ENCODE measurements at regions not wholly inside any gene's neighbourhood (a gene's known extent, or its start where the extent isn't known, plus 50 kb on each side); places are given as distances from the start of the nearest gene placed in this dataset.

DNA sequence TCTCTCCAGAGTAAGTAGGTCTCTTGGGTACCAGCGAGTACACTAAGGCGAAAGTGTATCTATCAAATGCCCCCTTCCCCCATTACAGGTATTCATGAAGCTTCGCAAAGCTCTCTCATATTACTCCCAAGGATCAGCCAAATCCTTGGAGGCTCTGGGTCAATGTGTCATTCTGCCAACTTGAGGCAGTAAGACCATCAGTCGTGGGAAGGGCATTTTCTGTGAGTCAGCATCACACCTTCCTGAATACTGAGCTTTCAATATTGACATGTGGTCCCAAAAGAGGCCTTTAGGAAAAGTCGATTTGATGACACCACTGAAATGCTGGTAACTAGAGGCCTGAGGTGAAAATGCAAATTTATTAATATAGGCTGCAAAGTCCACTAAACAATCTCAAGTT lies 323.9 kb downstream of the LRIG3 start:
- TF ChIP-seq TEAD4 (IDR thresholded peaks at IDR 0.05) (no peak), EGR1 (IDR thresholded peaks at IDR 0.05) (no peak), YY1 (IDR thresholded peaks at IDR 0.05; ENCODE audit: low read depth) (no peak), ZBTB7A (IDR thresholded peaks at IDR 0.05; ENCODE audit: low read depth) (no peak), FOXM1 (IDR thresholded peaks at IDR 0.05; ENCODE audit: borderline replicate concordance, low read depth) (no peak), CREB1 (IDR thresholded peaks at IDR 0.05; ENCODE audit: low read depth) (no peak), EP300 (IDR thresholded peaks at IDR 0.05; ENCODE audit: borderline replicate concordance) (no peak)
- TF ChIP-seq, protein P1, sequence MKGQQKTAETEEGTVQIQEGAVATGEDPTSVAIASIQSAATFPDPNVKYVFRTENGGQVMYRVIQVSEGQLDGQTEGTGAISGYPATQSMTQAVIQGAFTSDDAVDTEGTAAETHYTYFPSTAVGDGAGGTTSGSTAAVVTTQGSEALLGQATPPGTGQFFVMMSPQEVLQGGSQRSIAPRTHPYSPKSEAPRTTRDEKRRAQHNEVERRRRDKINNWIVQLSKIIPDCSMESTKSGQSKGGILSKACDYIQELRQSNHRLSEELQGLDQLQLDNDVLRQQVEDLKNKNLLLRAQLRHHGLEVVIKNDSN (IDR thresholded peaks at IDR 0.05): no peak
- TF ChIP-seq, protein P2, sequence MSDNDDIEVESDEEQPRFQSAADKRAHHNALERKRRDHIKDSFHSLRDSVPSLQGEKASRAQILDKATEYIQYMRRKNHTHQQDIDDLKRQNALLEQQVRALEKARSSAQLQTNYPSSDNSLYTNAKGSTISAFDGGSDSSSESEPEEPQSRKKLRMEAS (IDR thresholded peaks at IDR 0.05): no peak

DNA sequence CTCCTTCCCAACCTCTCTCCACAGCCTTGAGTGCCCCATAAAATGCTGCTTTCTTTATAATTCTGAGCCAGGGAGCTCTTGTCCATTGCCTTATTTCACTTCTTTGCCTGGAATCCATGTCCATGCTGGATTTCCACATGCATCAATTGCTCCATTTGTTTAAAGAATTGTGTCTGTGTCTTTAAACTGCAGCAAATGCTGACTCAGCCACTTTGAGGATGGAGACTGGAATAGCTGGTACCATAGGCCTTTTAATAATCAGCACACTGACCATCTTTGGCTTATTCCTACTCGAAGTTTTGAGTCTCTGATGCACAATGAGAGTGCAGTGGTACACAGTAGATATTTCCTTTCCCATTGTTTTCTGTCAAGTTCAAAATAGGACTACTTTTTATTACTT lies 318.8 kb downstream of the LRIG3 start:
- no peak for TF ChIP-seq TAF1 (IDR thresholded peaks at IDR 0.05; ENCODE audit: low read depth)
- no peak for TF ChIP-seq EGR1 (IDR thresholded peaks at IDR 0.05)
- TF ChIP-seq, protein P1 (IDR thresholded peaks at IDR 0.05): no peak
- TF ChIP-seq, protein P2 (IDR thresholded peaks at IDR 0.05): no peak
- TF ChIP-seq ZBTB7A (IDR thresholded peaks at IDR 0.05; ENCODE audit: low read depth): no peak
- no peak for TF ChIP-seq YY1 (IDR thresholded peaks at IDR 0.05; ENCODE audit: low read depth)
- TF ChIP-seq FOXM1 (IDR thresholded peaks at IDR 0.05; ENCODE audit: borderline replicate concordance, low read depth): no peak
- TF ChIP-seq NFIC (IDR thresholded peaks at IDR 0.05): no peak
- no peak for TF ChIP-seq TEAD4 (IDR thresholded peaks at IDR 0.05)
- TF ChIP-seq CREB1 (IDR thresholded peaks at IDR 0.05; ENCODE audit: low read depth): no peak
- TF ChIP-seq RAD21 (IDR thresholded peaks at IDR 0.05; ENCODE audit: low read depth): no peak
- TF ChIP-seq, protein P3, sequence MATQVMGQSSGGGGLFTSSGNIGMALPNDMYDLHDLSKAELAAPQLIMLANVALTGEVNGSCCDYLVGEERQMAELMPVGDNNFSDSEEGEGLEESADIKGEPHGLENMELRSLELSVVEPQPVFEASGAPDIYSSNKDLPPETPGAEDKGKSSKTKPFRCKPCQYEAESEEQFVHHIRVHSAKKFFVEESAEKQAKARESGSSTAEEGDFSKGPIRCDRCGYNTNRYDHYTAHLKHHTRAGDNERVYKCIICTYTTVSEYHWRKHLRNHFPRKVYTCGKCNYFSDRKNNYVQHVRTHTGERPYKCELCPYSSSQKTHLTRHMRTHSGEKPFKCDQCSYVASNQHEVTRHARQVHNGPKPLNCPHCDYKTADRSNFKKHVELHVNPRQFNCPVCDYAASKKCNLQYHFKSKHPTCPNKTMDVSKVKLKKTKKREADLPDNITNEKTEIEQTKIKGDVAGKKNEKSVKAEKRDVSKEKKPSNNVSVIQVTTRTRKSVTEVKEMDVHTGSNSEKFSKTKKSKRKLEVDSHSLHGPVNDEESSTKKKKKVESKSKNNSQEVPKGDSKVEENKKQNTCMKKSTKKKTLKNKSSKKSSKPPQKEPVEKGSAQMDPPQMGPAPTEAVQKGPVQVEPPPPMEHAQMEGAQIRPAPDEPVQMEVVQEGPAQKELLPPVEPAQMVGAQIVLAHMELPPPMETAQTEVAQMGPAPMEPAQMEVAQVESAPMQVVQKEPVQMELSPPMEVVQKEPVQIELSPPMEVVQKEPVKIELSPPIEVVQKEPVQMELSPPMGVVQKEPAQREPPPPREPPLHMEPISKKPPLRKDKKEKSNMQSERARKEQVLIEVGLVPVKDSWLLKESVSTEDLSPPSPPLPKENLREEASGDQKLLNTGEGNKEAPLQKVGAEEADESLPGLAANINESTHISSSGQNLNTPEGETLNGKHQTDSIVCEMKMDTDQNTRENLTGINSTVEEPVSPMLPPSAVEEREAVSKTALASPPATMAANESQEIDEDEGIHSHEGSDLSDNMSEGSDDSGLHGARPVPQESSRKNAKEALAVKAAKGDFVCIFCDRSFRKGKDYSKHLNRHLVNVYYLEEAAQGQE (IDR thresholded peaks at IDR 0.05; ENCODE audit: low read depth): no peak
- TF ChIP-seq CEBPB (IDR thresholded peaks at IDR 0.05): no peak
- TF ChIP-seq EP300 (IDR thresholded peaks at IDR 0.05; ENCODE audit: borderline replicate concordance): no peak
- no peak for TF ChIP-seq TCF12 (IDR thresholded peaks at IDR 0.05; ENCODE audit: low read depth)

DNA sequence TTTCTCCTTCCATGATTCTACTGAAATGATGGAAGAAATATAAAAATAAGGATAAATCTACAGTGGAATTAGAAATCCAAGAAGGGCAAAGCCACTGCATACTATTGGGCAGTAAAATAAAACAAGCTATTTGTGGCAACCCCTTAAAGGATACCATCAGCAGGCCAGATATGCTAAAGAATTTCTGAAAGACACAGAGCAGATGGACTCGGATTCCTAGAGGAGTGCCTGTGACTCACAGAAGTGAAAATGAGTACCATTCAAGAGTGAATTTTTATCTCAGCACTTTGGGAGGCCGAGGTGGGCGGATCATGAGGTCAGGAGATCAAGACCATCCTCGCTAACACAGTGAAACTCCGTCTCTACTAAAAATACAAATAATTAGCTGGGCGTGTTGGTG lies 318.1 kb downstream of the LRIG3 start:
- TF ChIP-seq, protein P2 (IDR thresholded peaks at IDR 0.05): no peak
- TF ChIP-seq NFIC (IDR thresholded peaks at IDR 0.05): no peak
- TF ChIP-seq, protein P3 (IDR thresholded peaks at IDR 0.05; ENCODE audit: low read depth): no peak
- TF ChIP-seq YY1 (IDR thresholded peaks at IDR 0.05; ENCODE audit: low read depth): no peak
- no peak for TF ChIP-seq TAF1 (IDR thresholded peaks at IDR 0.05; ENCODE audit: low read depth)
- no peak for TF ChIP-seq TEAD4 (IDR thresholded peaks at IDR 0.05)
- TF ChIP-seq EP300 (IDR thresholded peaks at IDR 0.05; ENCODE audit: borderline replicate concordance): no peak
- TF ChIP-seq CREB1 (IDR thresholded peaks at IDR 0.05; ENCODE audit: low read depth): no peak
- TF ChIP-seq TCF12 (IDR thresholded peaks at IDR 0.05; ENCODE audit: low read depth): no peak
- no peak for TF ChIP-seq ZBTB7A (IDR thresholded peaks at IDR 0.05; ENCODE audit: low read depth)

DNA sequence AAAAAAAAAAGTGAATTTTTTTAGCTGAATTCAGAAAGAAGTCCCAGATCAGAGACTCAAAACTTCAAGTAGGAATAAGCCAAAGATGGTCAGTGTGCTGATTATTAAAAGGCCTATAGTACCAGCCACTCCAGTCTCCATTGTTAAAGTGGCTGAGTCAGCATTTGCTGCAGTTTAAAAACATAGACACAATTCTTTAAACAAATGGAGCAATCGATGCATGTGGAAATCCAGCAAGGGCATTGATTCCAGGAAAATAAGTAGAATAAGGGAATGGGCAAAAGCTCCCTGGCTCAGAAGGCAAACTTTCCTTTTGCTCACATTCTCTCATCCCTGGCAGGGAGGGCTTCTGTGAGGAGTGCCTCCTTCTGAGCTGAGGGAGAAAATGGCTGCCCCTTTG lies 317.6 kb downstream of the LRIG3 start:
- TF ChIP-seq, protein P3 (IDR thresholded peaks at IDR 0.05; ENCODE audit: low read depth): no peak
- no peak for TF ChIP-seq CEBPB (IDR thresholded peaks at IDR 0.05)
- no peak for TF ChIP-seq EGR1 (IDR thresholded peaks at IDR 0.05)
- no peak for TF ChIP-seq CREB1 (IDR thresholded peaks at IDR 0.05; ENCODE audit: low read depth)
- TF ChIP-seq NFIC (IDR thresholded peaks at IDR 0.05): no peak
- TF ChIP-seq, protein P2 (IDR thresholded peaks at IDR 0.05): no peak
- no peak for TF ChIP-seq RAD21 (IDR thresholded peaks at IDR 0.05; ENCODE audit: low read depth)
- TF ChIP-seq TAF1 (IDR thresholded peaks at IDR 0.05; ENCODE audit: low read depth): no peak
- TF ChIP-seq ZBTB7A (IDR thresholded peaks at IDR 0.05; ENCODE audit: low read depth): no peak
- TF ChIP-seq EP300 (IDR thresholded peaks at IDR 0.05; ENCODE audit: borderline replicate concordance): no peak
- TF ChIP-seq YY1 (IDR thresholded peaks at IDR 0.05; ENCODE audit: low read depth): no peak
- no peak for TF ChIP-seq TCF12 (IDR thresholded peaks at IDR 0.05; ENCODE audit: low read depth)

Measured in Ishikawa (cell line).